COLO668 (cell line): ENCODE measurements at regions not wholly inside any gene's neighbourhood (a gene's known extent, or its start where the extent isn't known, plus 50 kb on each side); places are given as distances from the start of the nearest gene placed in this dataset.
A peak's percentile ranks its signal among the peaks of the same experiment; 100 is the strongest.
"Not testable (repeated sequence)": the region's sequence is repeated elsewhere in the genome, so short reads cannot be mapped to it uniquely, and the experiment has no call there.

ENCODE experiments used
- DNase-seq: peaks from one replicate; lab custom pipeline; 2025; ENCODE audit not compliant: unreplicated experiment; lab: John Stamatoyannopoulos, UW

GRCh38 chr17:70564006-70564620 lies 394.8 kb downstream of the KCNJ2 start:
- no peak for DNase-seq

- no peak for DNase-seq
Measured at GRCh38 chr17:70569128-70569527, 399.8 kb downstream of the KCNJ2 start.

DNA sequence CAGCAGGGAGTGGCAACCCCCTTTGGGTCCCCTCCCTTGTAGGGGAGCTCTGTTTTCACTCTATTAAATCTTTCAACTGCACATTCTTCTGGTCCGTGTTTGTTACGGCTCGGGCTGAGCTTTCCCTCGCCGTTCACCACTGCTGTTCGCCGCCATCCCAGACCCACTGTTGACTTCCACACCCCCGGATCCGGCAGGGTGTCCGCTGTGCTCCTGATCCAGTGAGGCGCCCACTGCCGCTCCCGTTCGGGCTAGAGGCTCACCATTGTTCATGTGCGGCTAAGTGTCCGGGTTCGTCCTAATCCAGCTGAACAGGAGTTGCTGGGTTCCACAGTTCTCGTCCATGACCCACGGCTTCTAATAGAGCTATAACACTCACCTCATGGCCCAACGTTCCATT lies 408.1 kb downstream of the KCNJ2 start:
- no peak for DNase-seq

- no peak for DNase-seq
Measured at GRCh38 chr17:70581459-70581858, 412.1 kb downstream of the KCNJ2 start.

DNA sequence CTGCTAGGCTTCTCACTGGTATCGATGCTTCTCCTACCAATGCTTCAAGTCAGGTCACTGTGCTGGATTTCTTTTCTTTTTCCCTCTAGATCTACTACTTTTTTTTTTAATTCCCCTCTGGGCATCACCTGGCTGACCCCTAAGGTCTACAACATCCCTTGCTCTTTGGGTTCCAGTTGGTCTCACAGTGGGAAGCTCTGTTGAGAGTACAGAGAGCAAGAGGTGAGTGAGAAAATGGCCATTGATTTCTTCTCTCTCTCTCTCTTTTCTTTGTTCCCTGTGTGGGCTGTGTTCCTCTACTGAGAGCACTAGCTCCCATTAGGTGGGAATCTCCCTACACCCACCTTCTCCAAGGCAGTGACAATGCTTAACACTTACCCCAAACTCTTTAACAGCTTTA lies 413.4 kb downstream of the KCNJ2 start:
- DNase-seq, result no peak

GRCh38 chr17:70584255-70584654 lies 414.9 kb downstream of the KCNJ2 start:
- no peak for DNase-seq

- DNase-seq, result no peak
Measured at GRCh38 chr17:70588003-70588402, 418.7 kb downstream of the KCNJ2 start.

DNA sequence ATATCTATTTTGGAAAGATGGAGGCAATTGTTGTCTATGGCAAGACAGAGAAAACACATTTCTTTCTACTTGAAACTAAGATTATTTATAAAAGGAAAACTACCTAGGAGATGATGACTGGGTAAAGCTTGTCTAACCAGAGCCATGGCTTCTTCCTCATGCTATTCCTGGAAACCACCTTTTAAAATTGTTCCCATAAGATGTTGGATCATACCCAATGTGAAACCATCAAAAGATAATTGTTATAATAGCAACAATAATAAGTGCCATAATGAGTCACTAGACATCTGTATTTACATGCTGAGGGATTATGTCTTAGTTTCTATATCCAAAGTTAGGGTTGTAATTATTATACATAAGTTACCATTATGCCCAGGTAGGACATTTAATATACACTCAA lies 428.4 kb downstream of the KCNJ2 start:
- DNase-seq, result no peak

GRCh38 chr17:70599198-70599597 lies 429.9 kb downstream of the KCNJ2 start:
- no peak for DNase-seq

GRCh38 chr17:70599945-70600344 lies 430.6 kb downstream of the KCNJ2 start:
- DNase-seq, result not testable (repeated sequence)

DNA sequence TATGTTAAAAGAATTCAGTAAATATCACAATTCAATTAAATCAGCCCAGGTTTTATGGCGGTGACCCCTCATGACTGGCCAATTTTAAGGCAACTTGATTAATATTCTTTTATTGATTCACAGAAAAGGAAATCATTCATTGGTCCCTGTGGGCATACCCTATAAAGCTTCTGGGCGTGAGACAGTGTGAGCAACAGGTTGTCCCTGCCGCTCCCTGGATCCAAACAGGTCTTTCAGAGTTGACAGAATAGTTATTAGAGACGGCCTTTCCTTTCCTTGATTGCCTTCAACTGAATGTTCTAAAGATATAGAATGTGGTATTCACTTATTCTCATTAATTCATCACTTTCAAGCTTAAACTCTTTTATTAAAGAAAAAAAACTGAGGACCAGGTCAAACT lies 433.9 kb downstream of the KCNJ2 start:
- DNase-seq, result no peak

- no peak for DNase-seq
Measured at GRCh38 chr17:70604854-70605253, 435.5 kb downstream of the KCNJ2 start.

DNA sequence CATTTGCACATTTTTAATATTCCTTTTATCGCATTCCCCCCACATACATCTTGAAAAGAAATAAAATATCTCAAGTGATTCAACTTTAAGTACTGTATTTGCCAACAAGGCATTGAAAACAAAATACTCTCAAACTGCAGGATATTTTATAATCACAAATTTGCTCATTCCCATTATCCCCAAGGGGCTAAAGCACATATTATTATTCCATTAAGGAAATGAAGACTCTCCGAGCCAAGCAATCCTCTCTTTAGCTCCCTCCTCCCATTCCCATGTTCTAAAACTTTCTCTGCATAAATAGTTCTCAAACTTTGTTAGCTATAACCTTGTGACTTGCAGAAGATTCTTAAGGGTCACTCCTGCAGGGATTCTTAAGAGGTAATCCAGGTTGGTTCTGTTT lies 436.8 kb downstream of the KCNJ2 start:
- no peak for DNase-seq

DNA sequence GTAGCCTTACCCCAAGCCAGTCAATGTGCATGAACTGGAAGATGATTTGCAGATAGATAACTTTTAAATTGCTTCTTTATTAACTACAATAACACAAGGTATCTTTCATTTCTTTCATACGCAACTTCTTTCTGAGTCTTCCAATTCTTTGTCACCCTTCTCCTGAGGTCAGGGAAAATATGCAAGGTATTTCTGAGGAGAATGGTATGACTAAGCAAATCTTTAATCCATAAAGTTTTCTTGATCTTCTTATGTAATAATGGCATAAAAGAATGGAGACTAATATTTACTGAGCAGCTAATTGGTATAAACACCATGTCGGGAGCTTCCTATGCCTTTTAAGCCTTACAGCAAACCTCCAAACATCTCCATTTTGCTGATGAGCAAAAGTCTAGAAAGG lies 438.9 kb downstream of the KCNJ2 start:
- DNase-seq, result no peak

DNA sequence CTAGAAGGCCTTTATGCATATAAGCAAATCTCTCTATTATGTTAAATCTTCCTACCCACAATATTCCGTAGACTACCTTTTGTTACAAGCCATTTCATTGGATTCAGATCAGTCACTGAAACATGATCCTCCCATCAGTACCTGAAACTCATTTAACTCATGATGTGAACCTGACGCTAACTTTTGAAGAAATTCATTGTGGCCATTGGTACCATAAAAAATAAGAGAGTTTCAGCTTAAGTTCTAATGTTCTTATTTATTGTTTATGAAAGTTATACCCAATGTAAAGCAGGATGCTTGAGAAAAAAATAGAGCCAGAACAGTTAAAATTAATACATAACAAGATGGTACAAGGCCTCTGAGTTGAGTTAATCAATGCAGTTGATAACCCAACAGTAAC lies 439.6 kb downstream of the KCNJ2 start:
- DNase-seq, result no peak

- no peak for DNase-seq
Measured at GRCh38 chr17:70609566-70609965, 440.2 kb downstream of the KCNJ2 start.

DNA sequence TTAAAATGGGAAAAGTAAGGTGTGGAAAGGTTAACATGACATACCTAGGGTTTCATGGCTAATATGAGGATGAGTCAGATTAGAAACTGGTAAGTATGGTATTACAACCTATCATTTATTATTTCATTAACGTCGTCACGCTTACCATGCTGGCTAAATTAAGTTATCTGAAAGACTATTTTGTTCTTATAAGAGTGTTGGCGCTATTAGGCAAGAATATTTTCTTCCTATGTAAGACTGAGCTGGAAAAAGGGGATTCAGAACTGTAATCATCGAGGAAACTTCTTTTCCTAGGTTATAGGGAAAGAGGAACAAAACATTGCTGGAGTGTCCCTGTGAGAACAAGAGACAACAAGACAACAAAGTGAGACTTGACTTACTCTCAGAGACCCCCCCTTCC lies 440.8 kb downstream of the KCNJ2 start:
- DNase-seq, result no peak

DNA sequence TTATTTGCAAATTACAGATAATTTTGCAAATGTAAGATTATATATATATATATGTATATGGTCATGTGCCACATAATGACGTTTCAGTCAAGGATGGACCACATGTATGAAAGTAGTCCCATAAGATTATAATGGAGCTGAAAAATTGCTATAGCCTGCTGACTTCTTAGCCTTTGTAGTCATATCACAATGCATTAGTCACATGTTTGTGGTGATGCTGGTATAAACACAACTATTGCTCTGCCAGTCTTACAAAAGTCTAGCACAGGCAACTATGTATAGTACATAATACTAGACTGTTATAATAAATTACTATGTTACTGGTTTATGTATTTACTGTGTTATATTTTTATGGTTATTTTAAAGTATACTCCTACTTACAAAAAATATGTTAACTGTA lies 444.3 kb downstream of the KCNJ2 start:
- DNase-seq, result no peak

DNA sequence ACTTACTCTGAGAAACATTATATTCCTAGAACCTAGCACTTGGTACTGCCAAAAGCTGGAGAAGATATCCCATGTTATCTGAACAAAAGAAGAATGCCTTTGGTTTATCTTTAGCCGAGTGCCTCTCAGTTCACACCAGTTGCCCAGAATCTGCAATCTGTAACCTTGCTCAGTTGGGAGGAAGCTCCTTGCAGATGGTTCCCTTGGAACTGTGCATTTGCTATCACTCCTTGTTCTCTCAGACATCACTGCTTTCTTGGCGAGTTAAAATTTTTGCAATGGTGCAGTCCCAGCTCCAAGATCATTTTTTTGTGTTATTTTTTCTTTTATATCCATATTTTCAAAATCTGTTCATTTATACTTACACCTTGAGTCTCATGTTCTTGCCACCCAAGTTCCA lies 446.5 kb downstream of the KCNJ2 start:
- no peak for DNase-seq

GRCh38 chr17:70618641-70619040 lies 449.3 kb downstream of the KCNJ2 start:
- DNase-seq, result no peak

DNA sequence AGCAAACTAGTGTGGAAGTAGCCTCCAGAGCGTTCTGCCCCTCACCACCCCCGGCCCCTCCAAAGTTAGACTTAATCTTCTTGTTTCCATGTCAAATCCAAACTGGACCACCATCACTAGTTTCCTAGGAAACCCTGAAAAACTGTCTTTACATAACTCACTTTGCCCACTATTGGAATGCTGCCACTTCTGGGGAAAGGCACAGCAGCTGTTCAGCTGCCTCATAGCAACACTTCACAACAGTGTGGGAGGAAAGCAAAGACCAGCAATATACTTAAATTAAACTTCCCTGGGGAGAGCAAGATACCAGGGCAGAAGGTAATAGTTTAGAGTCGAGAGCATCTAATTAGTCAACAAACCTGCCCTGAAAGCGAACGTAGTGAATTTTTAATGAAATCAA lies 452.2 kb downstream of the KCNJ2 start:
- DNase-seq, result no peak

GRCh38 chr17:70622368-70623260 lies 453.3 kb downstream of the KCNJ2 start:
- peak; percentile 47 for DNase-seq

- DNase-seq, result no peak
Measured at GRCh38 chr17:70624211-70624610, 454.9 kb downstream of the KCNJ2 start.
